Activated T-helper 1 cell treated with anti-CD3 and anti-CD28 coated beads, Interleukin-12 subunit alpha, Interleukin-12 subunit beta, Interleukin-2, Interleukin-4 antibody, amounts not matched to agents 30 ng/mL and 10 ng/mL and 1 ng/mL, durations not matched to agents 14 hours and 24 hours and 36 hours (primary cell): ENCODE measurements at regions not wholly inside any gene's neighbourhood (a gene's known extent, or its start where the extent isn't known, plus 50 kb on each side); places are given as distances from the start of the nearest gene placed in this dataset.

Source experiments
- DNase-seq: peaks from one replicate; pipeline ENCODE4 v3.0.0; 2021; ENCODE audit warnings: low spot score
- H3K27ac Mint-ChIP-seq: one replicate; pipeline ENCODE4 v1.8.0; 2021; ENCODE audit warnings: mild to moderate bottlenecking, mixed read lengths
- H3K27me3 Mint-ChIP-seq: one replicate; pipeline ENCODE4 v1.8.0; 2022; ENCODE audit warnings: mild to moderate bottlenecking, moderate library complexity, mixed read lengths; ENCODE audit not compliant: insufficient read depth
- H3K36me3 Mint-ChIP-seq: one replicate; pipeline ENCODE4 v1.8.0; 2021; ENCODE audit warnings: low read depth, mixed read lengths
- H3K4me1 Mint-ChIP-seq: one replicate; pipeline ENCODE4 v1.8.0; 2021; ENCODE audit warnings: low read depth, mixed read lengths
- H3K4me3 Mint-ChIP-seq: one replicate; pipeline ENCODE4 v1.8.0; 2021; ENCODE audit warnings: mild to moderate bottlenecking, moderate library complexity, mixed read lengths
- H3K9me3 Mint-ChIP-seq: one replicate; pipeline ENCODE4 v1.8.0; 2021; ENCODE audit warnings: mixed read lengths
- intact Hi-C: fragments of 100-400 bp; cut with micrococcal nuclease; formaldehyde crosslinking; loops from one replicate; pipeline ENCODE4 v1.15.1; 2024

GRCh38 chr2:116718451-116718850, 1096.0 kb upstream of the DDX18 start:
- DNase-seq: no peak
- H3K27me3 Mint-ChIP-seq: no peaks in the 10 kb centered on the region
- H3K27ac Mint-ChIP-seq: no peak overlapping the region
- H3K9me3 Mint-ChIP-seq: peaks cover 12% of the 10 kb centered on the region
- no peak overlapping the region for H3K4me3 Mint-ChIP-seq
- intact Hi-C loops: no loop called here
- H3K36me3 Mint-ChIP-seq: no peaks in the 10 kb centered on the region
- no peaks in the 10 kb centered on the region for H3K4me1 Mint-ChIP-seq

GRCh38 chr2:116719836-116720235, 1094.7 kb upstream of the DDX18 start:
- no peaks in the 10 kb centered on the region for H3K36me3 Mint-ChIP-seq
- H3K27me3 Mint-ChIP-seq: no peaks in the 10 kb centered on the region
- H3K27ac Mint-ChIP-seq: no peak overlapping the region
- intact Hi-C loops: no loop called here
- peaks cover 17% of the 10 kb centered on the region for H3K9me3 Mint-ChIP-seq
- DNase-seq: no peak
- H3K4me1 Mint-ChIP-seq: no peaks in the 10 kb centered on the region
- no peak overlapping the region for H3K4me3 Mint-ChIP-seq

GRCh38 chr2:116724550-116724949, 1089.9 kb upstream of the DDX18 start:
- no peak for DNase-seq
- Mint-ChIP-seq H3K4me3 (no peak overlapping the region), H3K27me3 (no peaks in the 10 kb centered on the region), H3K36me3 (no peaks in the 10 kb centered on the region), H3K27ac (no peak overlapping the region), H3K9me3 (peaks cover 12% of the 10 kb centered on the region), H3K4me1 (no peaks in the 10 kb centered on the region)
- intact Hi-C loops: no loop called here

GRCh38 chr2:116732322-116732721, 1082.2 kb upstream of the DDX18 start:
- no peak overlapping the region for H3K27ac Mint-ChIP-seq
- H3K4me3 Mint-ChIP-seq: no peak overlapping the region
- no peak for DNase-seq
- no peaks in the 10 kb centered on the region for H3K36me3 Mint-ChIP-seq
- H3K4me1 Mint-ChIP-seq: no peaks in the 10 kb centered on the region
- H3K27me3 Mint-ChIP-seq: no peaks in the 10 kb centered on the region
- intact Hi-C loops: no loop called here
- no peaks in the 10 kb centered on the region for H3K9me3 Mint-ChIP-seq

GRCh38 chr2:116733699-116734098, 1080.8 kb upstream of the DDX18 start:
- Mint-ChIP-seq H3K4me3 (no peak overlapping the region), H3K9me3 (no peaks in the 10 kb centered on the region)
- intact Hi-C loops: no loop called here

GRCh38 chr2:116737951-116738350, 1076.5 kb upstream of the DDX18 start:
- Mint-ChIP-seq H3K9me3 (no peaks in the 10 kb centered on the region), H3K27me3 (no peaks in the 10 kb centered on the region), H3K27ac (no peak overlapping the region), H3K4me3 (no peak overlapping the region), H3K4me1 (no peaks in the 10 kb centered on the region), H3K36me3 (no peaks in the 10 kb centered on the region)
- no peak for DNase-seq
- intact Hi-C loops: no loop called here

More at GRCh38 chr2:116733699-116734098, 1080.8 kb upstream of the DDX18 start:
- H3K27me3 Mint-ChIP-seq: no peaks in the 10 kb centered on the region
- H3K4me1 Mint-ChIP-seq: no peaks in the 10 kb centered on the region
- no peak for DNase-seq
- no peaks in the 10 kb centered on the region for H3K36me3 Mint-ChIP-seq
- no peak overlapping the region for H3K27ac Mint-ChIP-seq

- DNase-seq: no peak
- H3K9me3 Mint-ChIP-seq: peaks cover 3% of the 10 kb centered on the region
- H3K27me3 Mint-ChIP-seq: no peaks in the 10 kb centered on the region
- intact Hi-C loops: no loop called here
- H3K4me3 Mint-ChIP-seq: no peak overlapping the region
- H3K36me3 Mint-ChIP-seq: no peaks in the 10 kb centered on the region
- H3K4me1 Mint-ChIP-seq: no peaks in the 10 kb centered on the region
- H3K27ac Mint-ChIP-seq: no peak overlapping the region
These were observed 1067.4 kb upstream of the DDX18 start for GRCh38 chr2:116747103-116747502.

- H3K9me3 Mint-ChIP-seq: peaks cover 10% of the 10 kb centered on the region
- H3K4me3 Mint-ChIP-seq: no peak overlapping the region
- H3K27me3 Mint-ChIP-seq: no peaks in the 10 kb centered on the region
- no peaks in the 10 kb centered on the region for H3K4me1 Mint-ChIP-seq
- no peak for DNase-seq
- H3K36me3 Mint-ChIP-seq: no peaks in the 10 kb centered on the region
- no peak overlapping the region for H3K27ac Mint-ChIP-seq
- intact Hi-C loops: no loop called here
These were observed 1064.5 kb upstream of the DDX18 start for GRCh38 chr2:116749994-116750393.

GRCh38 chr2:116754381-116755101, 1060.0 kb upstream of the DDX18 start:
- Mint-ChIP-seq H3K27me3 (no peaks in the 10 kb centered on the region), H3K4me3 (no peak overlapping the region), H3K9me3 (peaks cover 18% of the 10 kb centered on the region), H3K27ac (no peak overlapping the region), H3K36me3 (no peaks in the 10 kb centered on the region), H3K4me1 (no peaks in the 10 kb centered on the region)
- intact Hi-C loops: no loop called here
- no peak for DNase-seq

GRCh38 chr2:116761864-116762263, 1052.6 kb upstream of the DDX18 start:
- Mint-ChIP-seq H3K36me3 (no peaks in the 10 kb centered on the region), H3K27me3 (no peaks in the 10 kb centered on the region), H3K27ac (no peak overlapping the region), H3K4me3 (no peak overlapping the region), H3K4me1 (no peaks in the 10 kb centered on the region), H3K9me3 (peaks cover 20% of the 10 kb centered on the region)
- intact Hi-C loops: no loop called here
- DNase-seq: no peak

- H3K27ac Mint-ChIP-seq: no peak overlapping the region
- H3K27me3 Mint-ChIP-seq: no peaks in the 10 kb centered on the region
These were observed 1045.0 kb upstream of the DDX18 start for GRCh38 chr2:116769514-116769913.

GRCh38 chr2:116776556-116776955, 1037.9 kb upstream of the DDX18 start:
- H3K4me1 Mint-ChIP-seq: no peaks in the 10 kb centered on the region
- H3K27me3 Mint-ChIP-seq: no peaks in the 10 kb centered on the region
- H3K9me3 Mint-ChIP-seq: peaks cover 5% of the 10 kb centered on the region
- DNase-seq: no peak
- intact Hi-C loops: no loop called here
- H3K36me3 Mint-ChIP-seq: no peaks in the 10 kb centered on the region
- H3K4me3 Mint-ChIP-seq: no peak overlapping the region
- no peak overlapping the region for H3K27ac Mint-ChIP-seq

More at GRCh38 chr2:116769514-116769913, 1045.0 kb upstream of the DDX18 start:
- Mint-ChIP-seq H3K36me3 (no peaks in the 10 kb centered on the region), H3K4me3 (no peak overlapping the region), H3K9me3 (no peaks in the 10 kb centered on the region), H3K4me1 (no peaks in the 10 kb centered on the region)
- DNase-seq: no peak
- intact Hi-C loops: no loop called here

GRCh38 chr2:116787848-116788247, 1026.6 kb upstream of the DDX18 start:
- no peak overlapping the region for H3K27ac Mint-ChIP-seq
- no peak overlapping the region for H3K4me3 Mint-ChIP-seq
- intact Hi-C loops: no loop called here
- no peak for DNase-seq
- H3K27me3 Mint-ChIP-seq: no peaks in the 10 kb centered on the region
- H3K4me1 Mint-ChIP-seq: no peaks in the 10 kb centered on the region
- H3K36me3 Mint-ChIP-seq: no peaks in the 10 kb centered on the region
- H3K9me3 Mint-ChIP-seq: peaks cover 4% of the 10 kb centered on the region

GRCh38 chr2:116802671-116803070, 1011.8 kb upstream of the DDX18 start:
- Mint-ChIP-seq H3K27me3 (no peaks in the 10 kb centered on the region), H3K36me3 (no peaks in the 10 kb centered on the region), H3K27ac (no peak overlapping the region), H3K4me3 (no peak overlapping the region), H3K4me1 (no peaks in the 10 kb centered on the region), H3K9me3 (peaks cover 23% of the 10 kb centered on the region)
- intact Hi-C loops: no loop called here
- DNase-seq: no peak
